ENCODE measurements at regions not wholly inside any gene's neighbourhood (a gene's known extent, or its start where the extent isn't known, plus 50 kb on each side); places are given as distances from the start of the nearest gene placed in this dataset.

- TF ChIP-seq ZFX (IDR thresholded peaks at IDR 0.05; ENCODE audit: borderline replicate concordance) = no peak
- no peak for TF ChIP-seq CTCF (IDR thresholded peaks at IDR 0.05)
- H3K27ac ChIP-seq = no peak overlapping the region
Observed at GRCh38 chr13:65095161-65096082, 2134.7 kb downstream of the PCDH9 start.

GRCh38 chr13:65093357-65093756 lies 2136.8 kb downstream of the PCDH9 start:
- TF ChIP-seq CTCF (IDR thresholded peaks at IDR 0.05) (no peak), ZFX (IDR thresholded peaks at IDR 0.05; ENCODE audit: borderline replicate concordance) (no peak)
- H3K27ac ChIP-seq = no peak overlapping the region

GRCh38 chr13:65091031-65091430 lies 2139.1 kb downstream of the PCDH9 start:
- TF ChIP-seq CTCF (IDR thresholded peaks at IDR 0.05) (no peak), ZFX (IDR thresholded peaks at IDR 0.05; ENCODE audit: borderline replicate concordance) (no peak)
- H3K27ac ChIP-seq = no peak overlapping the region

GRCh38 chr13:65090186-65090585 lies 2139.9 kb downstream of the PCDH9 start:
- TF ChIP-seq ZFX (IDR thresholded peaks at IDR 0.05; ENCODE audit: borderline replicate concordance) (no peak), CTCF (IDR thresholded peaks at IDR 0.05) (no peak)
- H3K27ac ChIP-seq = no peak overlapping the region

GRCh38 chr13:65088906-65089305 lies 2141.2 kb downstream of the PCDH9 start:
- TF ChIP-seq CTCF (IDR thresholded peaks at IDR 0.05) = no peak
- TF ChIP-seq ZFX (IDR thresholded peaks at IDR 0.05; ENCODE audit: borderline replicate concordance) = no peak
- no peak overlapping the region for H3K27ac ChIP-seq

- no peak overlapping the region for H3K27ac ChIP-seq
- TF ChIP-seq CTCF (IDR thresholded peaks at IDR 0.05) (no peak), ZFX (IDR thresholded peaks at IDR 0.05; ENCODE audit: borderline replicate concordance) (no peak)
Observed at GRCh38 chr13:65085977-65086376, 2144.2 kb downstream of the PCDH9 start.

- no peak overlapping the region for H3K27ac ChIP-seq
- TF ChIP-seq CTCF (IDR thresholded peaks at IDR 0.05) (no peak), ZFX (IDR thresholded peaks at IDR 0.05; ENCODE audit: borderline replicate concordance) (no peak)
Observed at GRCh38 chr13:65074248-65074647, 2155.9 kb downstream of the PCDH9 start.

Data from 22Rv1 (cell line).